Left kidney (tissue), 1 donor: ENCODE measurements at regions not wholly inside any gene's neighbourhood (a gene's known extent, or its start where the extent isn't known, plus 50 kb on each side); places are given as distances from the start of the nearest gene placed in this dataset.

Source experiments
- DNase-seq: peaks from one replicate; pipeline ENCODE4 v3.0.0-alpha.2; 2013

DNA sequence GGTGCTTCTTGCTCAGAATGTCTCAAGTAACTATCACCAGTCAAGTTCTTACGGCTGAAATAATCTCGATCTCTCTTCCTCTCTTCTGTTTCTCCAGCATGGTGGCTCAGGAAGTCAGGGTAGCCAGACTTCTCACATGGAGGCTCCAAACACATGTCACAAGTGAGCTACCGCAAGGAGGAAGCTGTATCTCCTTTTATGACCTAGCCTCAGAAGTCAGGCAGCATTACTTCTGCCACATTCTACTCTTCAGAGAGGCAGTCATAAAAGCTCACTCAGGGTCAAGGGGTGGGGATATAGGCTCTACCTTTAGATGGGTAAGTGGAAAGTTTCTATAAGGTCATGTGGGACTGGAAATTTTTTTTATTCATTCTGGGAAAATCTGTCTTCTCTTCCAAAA lies 86.6 kb upstream of the NEO1 start:
- no peak for DNase-seq

DNA sequence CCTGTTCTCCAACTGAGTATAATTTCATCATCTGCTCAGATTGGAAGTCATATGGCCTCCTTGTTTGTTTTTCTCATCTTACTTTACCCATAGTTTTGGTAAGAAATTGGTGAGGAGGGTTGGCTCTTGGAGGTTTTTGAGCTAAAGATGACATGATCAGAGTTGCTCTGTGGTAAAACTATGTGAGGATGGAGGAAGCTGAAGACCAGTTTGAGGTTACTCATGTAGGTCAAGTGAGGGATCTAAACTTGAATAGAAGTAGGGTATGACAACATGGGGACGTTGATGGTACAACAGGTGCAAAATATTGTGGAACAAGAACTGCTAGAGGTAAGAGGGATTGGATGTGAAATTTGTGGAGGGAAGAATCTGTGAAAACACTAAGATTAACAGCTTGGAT lies 87.7 kb upstream of the NEO1 start:
- no peak for DNase-seq

DNA sequence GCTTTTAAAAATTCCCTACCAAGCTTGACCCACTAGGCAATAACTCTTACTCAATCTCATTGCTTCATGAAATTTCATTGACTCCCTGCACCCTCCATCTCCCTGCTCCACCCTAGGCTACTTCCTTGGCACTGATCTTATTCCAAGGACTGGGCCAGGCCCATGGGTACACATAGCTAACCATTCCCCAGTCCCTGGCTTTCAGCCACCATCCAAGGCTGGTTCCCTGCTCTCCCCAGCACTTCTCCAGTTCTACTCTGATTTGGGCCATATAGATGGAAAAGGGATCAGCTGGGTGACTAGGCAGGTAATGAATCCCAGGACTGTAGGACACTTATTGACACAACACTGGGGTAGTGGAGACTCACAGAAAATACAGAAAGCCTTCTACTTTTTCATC lies 88.1 kb upstream of the NEO1 start:
- no peak for DNase-seq

DNA sequence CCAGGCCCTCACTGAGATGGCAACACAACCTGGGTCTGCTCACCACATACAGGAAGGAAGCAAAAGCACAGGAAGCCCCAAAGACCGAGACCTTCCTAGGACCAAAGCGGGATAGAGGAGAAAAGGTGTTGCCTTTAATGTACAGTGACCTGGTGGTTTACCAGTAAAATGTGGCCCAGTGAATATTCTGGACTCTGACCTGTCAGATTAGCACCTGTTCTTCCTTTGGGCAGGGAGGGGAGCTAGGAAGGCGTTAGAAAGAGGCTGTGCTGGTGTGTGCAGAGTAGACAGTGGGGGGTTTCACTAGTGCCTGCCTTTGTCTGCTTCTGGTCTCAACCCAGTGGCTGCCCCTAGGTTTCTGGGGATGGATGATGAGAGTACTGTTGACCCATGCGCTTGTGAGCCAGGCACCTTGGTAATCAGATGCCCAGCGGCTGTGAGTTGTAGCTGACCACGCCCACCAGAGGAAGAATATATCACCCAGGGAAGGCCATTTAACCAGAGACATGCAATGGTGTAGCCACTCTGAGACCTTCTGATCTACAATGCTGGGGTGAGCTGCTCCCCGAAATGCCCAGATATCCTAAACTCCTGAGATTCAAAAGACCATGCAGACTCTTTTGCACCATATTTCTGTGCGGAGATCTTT lies 90.1 kb upstream of the NEO1 start:
- no peak for DNase-seq

DNA sequence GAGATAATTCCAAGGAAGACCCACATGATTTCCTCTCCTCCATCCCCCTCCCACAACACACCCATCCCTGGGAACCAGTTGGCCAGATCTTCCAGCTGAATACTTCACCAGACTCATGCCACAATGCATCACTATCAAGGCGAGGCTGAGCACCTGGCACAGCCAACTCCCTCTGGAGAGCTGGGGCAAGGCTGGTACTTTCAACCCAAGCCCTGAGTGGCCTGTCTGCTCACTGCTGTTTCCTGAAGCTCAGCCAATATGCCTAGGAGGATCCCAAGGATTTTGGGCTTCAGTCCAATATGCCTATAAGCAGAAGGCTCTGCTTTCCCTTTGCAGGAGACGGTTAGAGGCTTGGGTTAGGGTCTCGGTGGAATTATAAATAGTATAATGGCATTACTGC lies 90.9 kb upstream of the NEO1 start:
- no peak for DNase-seq

DNA sequence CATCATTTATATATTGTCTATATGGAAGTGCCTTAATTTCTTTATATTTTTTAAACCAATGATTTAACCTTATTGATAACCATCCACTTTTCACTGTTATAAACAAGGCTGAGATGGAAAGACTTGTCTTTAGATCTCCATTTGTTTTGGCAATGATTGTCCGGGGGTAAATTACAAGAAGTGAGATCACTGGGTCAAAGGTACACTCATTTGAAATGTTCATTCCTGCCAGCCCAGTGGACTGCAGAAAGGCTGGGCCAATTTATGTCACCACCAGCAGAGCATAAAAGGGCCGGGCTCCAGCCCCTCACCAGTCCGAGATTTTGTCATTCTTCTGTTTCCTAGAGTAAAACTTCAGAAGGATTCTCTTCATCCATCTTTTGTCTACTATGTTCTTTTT lies 93.6 kb upstream of the NEO1 start:
- DNase-seq = no peak

DNA sequence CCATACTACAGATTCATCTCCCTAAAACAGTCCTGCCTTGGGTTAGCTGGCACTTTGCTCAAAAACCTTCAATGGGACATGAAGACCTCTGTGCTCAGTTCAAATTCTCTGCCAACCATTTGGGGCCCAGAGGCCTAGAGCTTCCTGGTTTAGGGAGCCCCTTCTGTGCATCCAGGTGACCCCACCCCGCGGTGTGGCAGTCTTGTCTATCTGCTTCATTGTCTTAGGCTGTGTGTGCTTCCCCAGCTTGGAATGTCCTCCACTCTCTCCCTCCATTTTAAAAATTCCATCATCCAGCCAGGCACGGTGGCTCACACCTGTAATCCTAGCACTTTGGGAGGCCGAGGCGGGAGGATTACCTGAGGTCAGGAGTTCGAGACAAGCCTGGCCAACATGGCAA lies 99.0 kb upstream of the NEO1 start:
- no peak for DNase-seq

DNA sequence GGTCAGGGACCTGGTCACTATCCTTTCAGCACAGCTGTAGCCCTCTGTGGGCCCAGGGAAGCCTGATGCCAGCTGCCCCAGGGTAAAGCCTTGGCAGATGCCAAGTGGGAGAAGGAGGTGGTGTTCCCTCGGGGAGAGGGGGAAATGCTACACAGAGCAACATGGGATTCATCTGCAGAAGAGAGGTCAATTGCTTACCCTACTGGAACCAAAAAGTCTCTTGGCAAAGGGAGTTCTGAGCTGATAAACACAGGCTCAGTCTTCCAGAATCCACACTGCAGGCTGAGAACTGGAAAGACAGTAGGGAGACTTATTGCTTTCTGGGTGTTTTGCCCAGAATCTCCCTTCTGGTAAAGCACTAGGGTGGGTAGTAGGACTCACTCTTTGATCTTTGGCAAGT lies 100.1 kb upstream of the NEO1 start:
- DNase-seq = no peak

DNA sequence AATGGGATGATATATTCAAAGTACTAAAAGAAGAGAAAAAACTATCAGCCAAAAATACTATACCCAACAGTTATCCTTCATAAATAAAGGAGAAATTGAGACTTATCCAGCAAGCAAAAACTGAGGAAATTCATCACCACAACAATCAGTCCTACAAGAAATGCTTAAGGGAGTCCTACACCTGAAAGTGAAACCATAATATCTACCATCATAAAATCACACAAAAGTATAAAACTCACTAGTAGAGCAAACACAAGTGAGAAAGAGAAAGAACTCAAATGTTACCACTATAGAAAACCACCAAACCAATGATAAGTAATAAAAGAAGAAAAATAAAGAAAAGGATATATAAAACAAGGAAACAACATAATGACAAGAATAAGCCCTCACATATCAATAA lies 103.6 kb upstream of the NEO1 start:
- no peak for DNase-seq

DNA sequence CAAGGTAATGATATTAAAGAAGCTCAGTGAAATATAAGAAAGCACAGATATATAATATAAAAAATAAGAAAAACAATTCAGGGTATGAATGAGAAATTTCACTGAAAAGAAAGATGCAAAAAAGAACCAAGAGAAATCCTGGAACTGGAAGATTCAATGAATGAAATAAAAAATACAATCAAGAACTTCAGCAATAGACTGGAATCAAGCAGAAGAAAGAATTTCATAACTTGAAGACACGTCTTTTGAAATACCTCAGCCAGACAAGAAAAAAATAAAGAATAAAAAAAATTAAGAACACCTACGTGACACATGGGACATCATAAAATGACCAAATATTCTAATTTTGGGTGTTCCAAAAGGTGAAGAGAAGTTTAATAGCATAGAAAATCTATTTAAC lies 104.6 kb upstream of the NEO1 start:
- DNase-seq = no peak

DNA sequence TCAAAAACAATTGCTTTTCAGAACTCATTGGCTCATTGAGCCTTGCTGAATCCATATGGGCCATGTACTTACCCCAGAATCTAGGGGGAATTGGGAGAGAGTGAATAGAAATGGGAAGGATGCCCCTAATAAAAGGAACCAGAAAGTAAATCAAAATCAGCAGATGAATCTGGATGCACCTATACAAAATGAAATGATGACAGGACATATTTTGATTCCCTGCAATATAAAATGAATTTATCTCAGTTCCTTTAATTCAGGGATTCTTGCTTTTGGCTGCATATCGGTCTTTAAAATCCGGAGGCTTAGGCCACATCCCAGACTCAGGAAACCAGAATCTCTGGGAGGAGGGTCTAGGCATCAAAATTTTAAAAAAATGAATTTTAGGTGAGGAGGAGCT lies 107.7 kb upstream of the NEO1 start:
- DNase-seq = no peak

DNA sequence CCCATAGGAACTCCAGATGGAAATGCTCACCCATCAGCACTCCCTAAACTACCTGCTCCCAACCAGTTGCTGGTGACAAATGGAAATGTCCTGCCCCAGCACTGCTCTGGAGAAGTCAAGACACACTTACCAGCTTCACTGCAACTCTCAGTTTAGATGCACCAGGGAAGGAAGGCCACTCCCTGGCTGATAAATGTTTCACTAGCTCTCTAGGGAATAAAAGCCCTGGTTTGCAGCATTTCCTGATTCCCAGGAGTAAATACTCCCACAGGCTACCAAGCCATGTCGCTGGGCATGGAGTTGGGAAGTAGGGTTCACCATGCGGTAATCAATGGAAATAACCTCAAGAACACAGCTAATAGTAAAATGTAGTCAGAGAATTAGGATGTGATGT lies 112.0 kb upstream of the NEO1 start:
- no peak for DNase-seq

DNA sequence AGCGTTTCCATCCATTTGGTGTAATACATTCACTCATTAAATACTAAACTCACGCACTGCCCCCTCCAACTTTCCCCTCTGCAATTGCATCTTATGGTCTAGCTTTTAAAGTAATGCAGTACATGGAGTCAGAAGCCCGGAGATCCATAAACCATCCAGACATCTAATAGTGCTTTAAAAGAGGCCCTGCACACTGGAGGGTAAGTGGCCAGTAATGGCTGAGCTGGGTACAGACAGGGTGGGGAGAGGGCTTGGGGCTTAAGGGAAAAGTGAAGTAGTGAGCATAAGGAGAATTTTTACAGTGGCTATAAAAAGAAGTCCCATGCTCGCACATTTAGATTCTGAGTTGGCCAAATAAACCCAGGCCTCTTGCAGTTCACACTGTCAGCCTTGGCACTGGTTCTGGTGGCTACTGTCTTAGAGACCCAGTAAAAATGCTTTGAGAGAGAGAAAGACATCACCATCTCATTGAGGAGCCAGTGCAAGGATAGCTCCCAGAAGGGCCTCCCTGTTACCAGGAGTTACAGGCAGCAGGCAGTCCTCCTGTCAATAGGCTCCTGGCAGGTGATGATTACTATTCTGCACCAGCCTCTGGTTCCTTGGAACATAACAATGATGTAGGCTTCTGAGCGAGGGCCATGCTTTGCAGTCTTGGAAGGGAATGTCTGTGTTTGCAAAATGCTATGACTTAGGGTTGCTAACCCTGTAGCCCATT lies 112.6 kb upstream of the NEO1 start:
- DNase-seq = no peak

DNA sequence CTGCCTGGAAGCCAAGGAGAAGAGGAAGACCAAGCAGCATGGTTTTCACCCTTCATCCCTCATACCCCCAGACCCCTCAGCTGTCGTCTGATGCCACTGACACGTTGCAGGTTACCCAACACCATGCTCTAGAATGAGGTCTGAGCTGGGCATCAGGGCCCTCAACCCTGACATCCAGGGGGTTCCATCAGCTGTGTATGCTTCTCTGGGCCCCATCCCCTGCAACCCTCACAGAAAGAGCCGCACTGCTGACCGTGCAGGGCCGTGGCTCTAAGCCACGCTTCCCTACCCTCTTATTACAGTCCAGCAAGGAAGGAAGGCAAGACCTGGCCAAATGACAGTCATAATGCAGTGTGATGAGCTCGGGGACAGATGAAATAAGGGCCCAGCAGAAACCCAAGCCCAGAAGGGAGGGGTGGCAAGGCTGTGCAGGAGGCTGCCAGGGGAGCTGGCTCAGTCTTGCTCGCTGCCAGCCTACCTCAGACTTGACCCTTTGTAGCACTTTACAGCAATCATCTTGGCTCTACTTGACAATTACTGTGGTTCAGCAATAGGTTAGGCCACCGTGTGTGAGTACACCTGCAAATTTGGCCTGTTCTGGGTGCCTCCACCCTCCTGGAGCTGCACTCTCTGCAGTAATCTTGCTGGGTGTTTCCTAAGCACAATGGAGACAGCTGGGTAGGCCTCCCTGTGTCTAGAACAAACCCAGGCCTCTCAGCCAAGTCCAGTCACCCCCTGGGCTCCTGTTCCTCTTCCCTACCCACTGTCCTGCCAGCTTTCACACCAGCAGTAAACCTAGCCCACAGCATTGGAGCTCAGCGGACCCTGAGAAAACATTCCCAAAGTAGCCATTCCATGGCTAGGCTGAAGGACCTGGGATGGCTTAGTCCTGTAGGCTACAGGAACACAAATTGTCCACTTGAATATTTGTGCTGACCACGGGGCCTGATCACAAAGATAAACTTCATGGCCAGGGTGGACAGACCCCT lies 115.3 kb upstream of the NEO1 start:
- no peak for DNase-seq

DNA sequence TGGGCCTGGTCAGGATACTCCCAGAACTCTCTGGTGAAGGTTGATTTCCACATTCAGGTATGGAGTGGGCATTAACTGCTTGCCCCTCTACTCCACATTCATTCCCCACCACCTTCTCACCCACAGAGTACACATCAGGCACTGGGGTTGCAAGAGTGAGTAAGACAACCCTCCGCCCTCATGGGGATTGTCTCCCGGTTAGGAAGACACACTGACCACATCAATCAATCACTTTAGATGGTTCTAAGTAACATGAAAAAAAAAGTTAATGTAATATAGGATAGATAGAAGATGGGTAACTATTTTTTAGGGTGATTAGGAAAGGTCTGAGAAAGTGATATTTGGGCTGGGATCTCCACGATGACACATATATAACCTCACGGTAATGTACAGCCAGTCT lies 116.0 kb upstream of the NEO1 start:
- DNase-seq = no peak

DNA sequence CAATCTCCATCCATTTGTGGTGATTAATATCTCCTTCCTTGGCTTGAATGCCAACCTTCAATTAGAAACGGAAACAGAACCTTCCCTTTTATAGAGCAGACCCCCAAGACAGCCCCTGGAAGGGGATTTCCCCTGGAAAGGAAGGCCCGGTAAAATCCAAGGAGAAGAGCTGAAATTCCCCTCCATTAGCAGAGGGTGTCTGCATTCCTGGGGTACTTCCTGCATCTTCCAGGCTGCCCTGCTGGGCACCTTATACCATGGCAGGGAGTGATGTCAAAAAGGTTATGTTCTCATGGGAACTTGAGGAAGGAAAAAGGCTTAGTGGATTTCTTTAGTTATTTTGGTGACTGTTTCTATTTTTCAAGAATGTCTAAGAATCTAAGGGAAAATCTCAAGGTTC lies 116.7 kb upstream of the NEO1 start:
- DNase-seq = no peak

DNA sequence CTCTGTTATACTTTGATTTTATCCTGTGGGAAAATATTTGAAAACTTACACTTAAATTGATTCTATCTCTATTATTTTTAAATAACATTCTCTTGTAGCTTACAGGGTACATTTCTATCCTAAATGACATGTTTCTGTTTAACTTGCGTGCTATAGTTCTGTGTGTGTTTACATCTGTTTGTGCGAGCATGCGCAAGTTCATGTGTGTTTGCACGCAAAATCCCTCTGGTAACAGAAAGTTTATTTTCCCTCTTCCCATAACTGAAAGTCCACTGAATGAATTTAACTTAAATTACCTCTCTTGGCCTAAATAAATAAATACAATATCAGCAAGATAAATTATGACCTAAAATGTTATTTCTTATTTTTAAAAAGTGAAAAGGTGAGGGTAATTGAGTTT lies 117.3 kb upstream of the NEO1 start:
- no peak for DNase-seq

DNA sequence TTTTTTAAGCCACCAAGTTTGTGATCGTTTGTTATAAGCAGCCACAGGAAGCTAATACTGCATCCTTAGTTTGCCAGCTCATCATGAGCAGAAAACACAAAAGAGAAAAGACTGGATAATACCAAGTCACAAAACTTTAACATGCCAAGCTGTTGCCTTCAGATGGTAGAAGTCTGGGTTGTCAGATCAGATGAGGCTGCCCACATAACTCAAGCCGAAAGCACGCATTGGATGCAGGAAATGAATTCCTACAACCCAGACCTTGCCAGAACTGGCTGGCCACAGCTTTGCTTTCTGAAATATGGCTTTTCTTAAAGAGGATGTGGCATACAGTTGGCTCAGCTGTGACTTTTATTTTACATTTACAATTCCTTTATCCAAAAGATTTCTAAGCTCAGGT lies 118.3 kb upstream of the NEO1 start:
- DNase-seq = no peak

DNA sequence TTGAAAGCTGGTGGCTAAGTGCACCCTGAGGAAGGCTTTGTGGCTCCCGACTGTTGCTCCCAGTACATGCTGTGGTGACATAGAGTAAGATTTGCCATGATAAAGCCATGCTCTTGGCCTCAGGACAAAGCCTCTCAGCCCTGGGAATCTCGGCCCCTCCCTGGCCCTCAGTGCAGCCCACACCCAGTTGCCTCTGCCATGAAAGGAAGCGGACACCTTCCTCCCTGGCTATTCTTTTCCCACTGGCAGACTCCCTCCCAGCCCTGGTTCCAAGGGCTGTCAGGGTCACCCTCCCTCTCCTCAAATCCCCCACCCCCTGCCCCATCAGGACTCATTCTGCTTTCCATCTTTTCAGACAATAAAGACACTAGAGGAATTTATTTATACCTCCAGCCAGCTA lies 119.8 kb upstream of the NEO1 start:
- DNase-seq = no peak

DNA sequence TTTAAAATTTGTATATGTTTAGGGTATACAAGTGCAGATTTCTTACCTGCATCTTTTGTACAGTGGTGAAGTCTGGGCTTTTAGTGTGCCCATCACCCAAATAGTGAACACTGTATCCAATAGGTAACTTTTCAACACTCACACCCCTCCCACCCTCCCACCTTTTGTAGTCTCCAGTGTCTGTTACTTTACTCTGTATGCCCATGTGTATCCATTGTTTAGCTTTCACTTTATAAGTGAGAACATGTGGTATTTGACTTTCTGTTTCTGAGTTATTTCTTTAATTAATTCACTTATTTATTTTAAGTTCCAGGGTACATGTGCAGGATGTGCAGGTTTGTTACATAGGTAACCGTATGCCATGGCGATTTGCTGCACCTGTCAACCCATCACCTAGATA lies 124.8 kb upstream of the NEO1 start:
- DNase-seq = no peak

DNA sequence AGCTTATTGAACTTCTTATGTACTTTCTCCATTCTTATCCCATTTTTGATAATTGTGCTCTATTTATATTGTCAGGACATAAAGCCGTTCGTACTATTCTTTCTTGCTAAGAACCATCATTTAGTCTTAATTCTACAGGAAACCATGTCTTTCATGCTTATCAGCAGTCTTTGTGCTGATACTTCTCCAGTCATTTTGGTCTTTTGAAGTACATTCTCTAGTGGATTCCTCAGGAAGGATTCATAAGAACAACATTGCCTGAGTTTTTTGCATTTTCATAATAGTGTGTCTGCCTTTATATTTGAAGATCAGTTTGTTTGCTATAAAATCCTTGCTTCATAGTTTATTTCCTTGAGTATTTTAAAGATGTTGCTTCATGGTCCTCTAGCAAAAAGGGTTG lies 126.6 kb upstream of the NEO1 start:
- DNase-seq = no peak

DNA sequence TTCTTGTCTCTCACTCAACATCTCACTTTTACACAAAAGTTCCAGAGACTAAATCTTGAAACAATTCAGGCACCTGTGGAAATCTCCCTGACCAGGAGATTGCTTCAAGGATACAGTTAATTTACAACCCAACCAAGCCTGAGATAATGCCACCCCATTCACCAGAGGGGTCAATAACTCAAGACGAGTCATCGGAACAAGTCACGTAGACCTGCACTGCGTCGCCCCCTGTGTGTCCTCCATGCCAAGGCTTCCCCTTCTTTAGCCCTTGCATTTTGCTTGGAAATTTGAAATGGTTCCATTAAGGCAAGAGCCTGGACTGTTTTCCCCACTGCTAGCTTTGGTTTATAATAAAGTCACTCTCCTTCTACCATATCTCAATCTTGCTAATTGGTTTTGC lies 129.0 kb upstream of the NEO1 start:
- no peak for DNase-seq

DNA sequence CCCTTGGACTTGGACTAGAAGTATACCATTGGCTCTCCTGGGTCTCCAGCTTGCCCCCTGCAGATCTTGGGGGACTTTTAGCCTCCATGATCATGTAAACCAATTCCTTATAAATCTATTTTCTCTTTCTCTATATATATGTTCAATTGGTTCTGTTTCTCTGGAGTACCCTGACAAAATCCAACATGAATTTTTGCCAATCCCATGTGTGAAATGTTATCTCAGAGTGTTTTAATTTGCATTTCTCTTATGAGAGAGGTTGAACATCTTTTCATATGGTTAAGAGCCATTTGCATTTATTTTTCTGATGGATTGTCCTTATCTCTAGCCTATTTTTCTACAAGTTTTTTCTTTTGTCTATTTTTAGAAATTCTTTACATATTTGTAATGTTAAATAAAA lies 131.7 kb upstream of the NEO1 start:
- no peak for DNase-seq
